Liver (tissue), 3 donors: ENCODE measurements at regions not wholly inside any gene's neighbourhood (a gene's known extent, or its start where the extent isn't known, plus 50 kb on each side); places are given as distances from the start of the nearest gene placed in this dataset.

Experiments
- CTCF ChIP-seq: fragments of 150-350 bp; IDR thresholded peaks from 2 replicates; pipeline ENCODE4 v1.5.1; 2017; ENCODE audit warnings: improper control_type of control experiment, low read depth, low read length; ENCODE audit not compliant: missing input control
- EGR1 ChIP-seq, 2 donors: IDR thresholded peaks; 2 replicates each; pipeline ENCODE4 v1.6.1; 2016 to 2018; ENCODE audit warnings: antibody characterized with exemption in 2 of 2, low read depth in 2 of 2
- FOXA1 ChIP-seq: IDR thresholded peaks from 2 replicates; pipeline ENCODE4 v1.6.1; 2016; ENCODE audit warnings: antibody characterized with exemption
- GABPA ChIP-seq, 2 donors: IDR thresholded peaks in 1 of 2; conservative IDR thresholded peaks in 1 of 2; 2 replicates each; pipeline ENCODE4 v1.6.1; 2016; ENCODE audit warnings: antibody characterized with exemption in 2 of 2, mild to moderate bottlenecking in 1 of 2, moderate library complexity in 1 of 2
- JUND ChIP-seq, 2 donors: IDR thresholded peaks; 2 replicates each; pipeline ENCODE4 v1.6.1; 2016; ENCODE audit warnings: antibody characterized with exemption in 2 of 2
- MAX ChIP-seq: IDR thresholded peaks from 2 replicates; pipeline ENCODE4 v1.6.1; 2016; ENCODE audit warnings: antibody characterized with exemption
- RAD21 ChIP-seq, 2 donors: IDR thresholded peaks; 2 replicates each; pipeline ENCODE4 v1.6.1; 2016; ENCODE audit warnings: antibody characterized with exemption in 2 of 2, mild to moderate bottlenecking in 2 of 2
- REST ChIP-seq: IDR thresholded peaks from 2 replicates; pipeline ENCODE4 v1.6.1; 2016; ENCODE audit warnings: antibody characterized with exemption, mild to moderate bottlenecking
- RXRA ChIP-seq, 2 donors: IDR thresholded peaks; 2 replicates each; pipeline ENCODE4 v1.6.1; 2017 to 2018; ENCODE audit warnings: antibody characterized with exemption in 2 of 2, mild to moderate bottlenecking in 1 of 2
- TAF1 ChIP-seq: conservative IDR thresholded peaks from 2 replicates; pipeline ENCODE4 v1.6.1; 2016; ENCODE audit warnings: antibody characterized with exemption, mild to moderate bottlenecking
- donor health status: healthy.
- donor health status: healthy.

- no peak for TF ChIP-seq EGR1 (IDR thresholded peaks at IDR 0.05; ENCODE audit: low read depth in 2 of 2)
- TF ChIP-seq REST: no peak
- TF ChIP-seq CTCF: no peak
- no peak for TF ChIP-seq TAF1
- TF ChIP-seq RAD21 (IDR thresholded peaks at IDR 0.05): no peak
- no peak for TF ChIP-seq RXRA (IDR thresholded peaks at IDR 0.05)
- TF ChIP-seq JUND (IDR thresholded peaks at IDR 0.05): no peak
- no peak for TF ChIP-seq MAX
- no peak for TF ChIP-seq GABPA (IDR thresholded peaks at IDR 0.05 in 1 of 2, conservative IDR thresholded peaks at IDR 0.05 in 1 of 2)
- TF ChIP-seq FOXA1: no peak
Observed at GRCh38 chr10:31116226-31116625, 84.6 kb upstream of the ZNF438 start.
